ENCODE measurements at regions not wholly inside any gene's neighbourhood (a gene's known extent, or its start where the extent isn't known, plus 50 kb on each side); places are given as distances from the start of the nearest gene placed in this dataset.

DNA sequence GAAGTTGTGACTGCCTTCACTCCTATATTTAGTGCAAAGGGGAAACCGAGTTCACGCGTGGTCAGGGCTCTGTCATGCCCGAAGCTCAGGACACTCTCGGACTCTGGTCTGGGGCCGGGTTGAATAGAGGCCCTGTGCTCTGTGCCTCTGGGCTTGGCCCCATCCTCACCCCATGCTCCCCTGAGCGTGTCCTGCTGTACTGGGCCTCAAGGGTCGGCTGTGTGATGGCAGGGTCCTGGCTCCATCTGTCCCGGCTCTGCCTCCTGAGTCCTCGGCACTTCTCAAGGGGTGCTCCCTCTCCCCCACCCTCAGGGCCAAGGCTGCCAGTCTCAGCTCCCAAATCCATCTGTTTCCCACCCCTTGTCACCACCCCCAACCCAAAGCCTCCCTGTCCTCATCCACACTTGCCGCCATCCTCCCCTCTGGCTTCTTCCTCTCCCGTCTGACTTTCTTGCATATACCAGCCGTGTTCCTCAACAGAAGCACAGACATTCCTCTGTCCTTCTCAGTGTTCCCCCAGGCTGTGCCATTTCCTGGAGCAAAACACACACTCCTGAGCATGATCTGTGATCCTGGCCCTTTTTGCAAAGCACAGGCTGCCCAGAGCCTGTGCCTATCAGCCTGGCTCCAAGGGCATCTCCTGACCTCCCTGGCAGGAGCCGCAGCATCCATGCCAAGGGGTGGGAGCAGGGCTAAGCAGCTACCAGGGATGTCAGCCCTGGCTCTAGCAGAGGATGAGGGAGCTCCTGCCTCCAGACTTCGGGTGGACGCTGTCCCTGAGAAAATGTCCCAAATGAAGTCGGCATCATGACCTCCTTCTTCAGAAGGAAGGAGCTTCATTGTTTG, 64.2 kb upstream of the OTOS start (continued):
- TF ChIP-seq CHD7 (IDR thresholded peaks at IDR 0.05; ENCODE audit: insufficient replicate concordance, low read length) (no peak), SIN3A (conservative IDR thresholded peaks at IDR 0.05 in 1 of 2, IDR thresholded peaks at IDR 0.05 in 1 of 2; ENCODE audit: low read depth in 1 of 2, low read length in 2 of 2) (no peak), BRCA1 (IDR thresholded peaks at IDR 0.05; ENCODE audit: low read depth, low read length) (no peak), RAD21 (IDR thresholded peaks at IDR 0.05 in 1 of 2, conservative IDR thresholded peaks at IDR 0.05 in 1 of 2; ENCODE audit: low read depth in 2 of 2, low read length in 2 of 2) (no peak)
- TF ChIP-seq, protein P1, sequence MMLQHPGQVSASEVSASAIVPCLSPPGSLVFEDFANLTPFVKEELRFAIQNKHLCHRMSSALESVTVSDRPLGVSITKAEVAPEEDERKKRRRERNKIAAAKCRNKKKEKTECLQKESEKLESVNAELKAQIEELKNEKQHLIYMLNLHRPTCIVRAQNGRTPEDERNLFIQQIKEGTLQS (IDR thresholded peaks at IDR 0.05; ENCODE audit: insufficient read depth, low read depth, low read length), result no peak
- TF ChIP-seq, protein P2, sequence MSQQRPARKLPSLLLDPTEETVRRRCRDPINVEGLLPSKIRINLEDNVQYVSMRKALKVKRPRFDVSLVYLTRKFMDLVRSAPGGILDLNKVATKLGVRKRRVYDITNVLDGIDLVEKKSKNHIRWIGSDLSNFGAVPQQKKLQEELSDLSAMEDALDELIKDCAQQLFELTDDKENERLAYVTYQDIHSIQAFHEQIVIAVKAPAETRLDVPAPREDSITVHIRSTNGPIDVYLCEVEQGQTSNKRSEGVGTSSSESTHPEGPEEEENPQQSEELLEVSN (IDR thresholded peaks at IDR 0.05), result no peak

Data from H1 (cell line).